RCC 7860 (cell line): ENCODE measurements at regions not wholly inside any gene's neighbourhood (a gene's known extent, or its start where the extent isn't known, plus 50 kb on each side); places are given as distances from the start of the nearest gene placed in this dataset.
"Not testable (repeated sequence)": the region's sequence is repeated elsewhere in the genome, so short reads cannot be mapped to it uniquely, and the experiment has no call there.

ENCODE experiments used
- DNase-seq: peaks from one replicate; pipeline ENCODE4 v3.0.0-alpha.2; 2015; ENCODE audit warnings: low spot score
- FAIRE-seq: peaks from 2 replicates; lab custom pipeline; 2012; peaks lifted over from hg19 to GRCh38; lab: Jason Lieb, UNC

- no peak for FAIRE-seq
- DNase-seq, result peak; percentile 54
Observed at GRCh38 chr7:69204943-69205342, 393.3 kb upstream of the AUTS2 start.

GRCh38 chr7:69205581-69205980, 392.7 kb upstream of the AUTS2 start:
- FAIRE-seq, result no peak
- DNase-seq, result no peak

- DNase-seq, result no peak
- FAIRE-seq, result no peak
Observed at GRCh38 chr7:69208276-69208675, 390.0 kb upstream of the AUTS2 start.

GRCh38 chr7:69208848-69209247, 389.4 kb upstream of the AUTS2 start:
- no peak for FAIRE-seq
- no peak for DNase-seq

- FAIRE-seq, result no peak
Observed at GRCh38 chr7:69211336-69211735, 386.9 kb upstream of the AUTS2 start.

GRCh38 chr7:69211739-69212138, 386.5 kb upstream of the AUTS2 start:
- DNase-seq (no peak), FAIRE-seq (no peak)

More at GRCh38 chr7:69211336-69211735, 386.9 kb upstream of the AUTS2 start:
- DNase-seq, result no peak

GRCh38 chr7:69213878-69214277, 384.4 kb upstream of the AUTS2 start:
- FAIRE-seq, result no peak
- DNase-seq, result no peak

GRCh38 chr7:69215516-69215915, 382.8 kb upstream of the AUTS2 start:
- FAIRE-seq, DNase-seq: not testable (repeated sequence)

GRCh38 chr7:69217516-69218350, 380.5 kb upstream of the AUTS2 start:
- FAIRE-seq, result no peak

GRCh38 chr7:69218576-69218975, 379.7 kb upstream of the AUTS2 start:
- DNase-seq (no peak), FAIRE-seq (no peak)

More at GRCh38 chr7:69217516-69218350, 380.5 kb upstream of the AUTS2 start:
- DNase-seq, result no peak

GRCh38 chr7:69219381-69219780, 378.9 kb upstream of the AUTS2 start:
- FAIRE-seq, result no peak
- no peak for DNase-seq

GRCh38 chr7:69225259-69225943, 372.9 kb upstream of the AUTS2 start:
- FAIRE-seq (no peak), DNase-seq (no peak)

- no peak for DNase-seq
- no peak for FAIRE-seq
Observed at GRCh38 chr7:69228212-69228811, 370.0 kb upstream of the AUTS2 start.

GRCh38 chr7:69232445-69233376, 365.6 kb upstream of the AUTS2 start:
- no peak for DNase-seq

GRCh38 chr7:69237541-69237940, 360.7 kb upstream of the AUTS2 start:
- FAIRE-seq (no peak), DNase-seq (no peak)

More at GRCh38 chr7:69232445-69233376, 365.6 kb upstream of the AUTS2 start:
- FAIRE-seq, result no peak

GRCh38 chr7:69243016-69243415, 355.3 kb upstream of the AUTS2 start:
- FAIRE-seq, result no peak

GRCh38 chr7:69244701-69245100, 353.6 kb upstream of the AUTS2 start:
- DNase-seq (no peak), FAIRE-seq (no peak)

More at GRCh38 chr7:69243016-69243415, 355.3 kb upstream of the AUTS2 start:
- DNase-seq, result no peak

- FAIRE-seq (no peak), DNase-seq (peak; percentile 27)
Observed at GRCh38 chr7:69245646-69246045, 352.6 kb upstream of the AUTS2 start.

GRCh38 chr7:69246758-69247157, 351.5 kb upstream of the AUTS2 start:
- FAIRE-seq (no peak), DNase-seq (no peak)

GRCh38 chr7:69248382-69248828, 349.9 kb upstream of the AUTS2 start:
- FAIRE-seq, DNase-seq: not testable (repeated sequence)
